Mesenchymal stem cell (in vitro differentiated cells and primary cell): ENCODE measurements at regions not wholly inside any gene's neighbourhood (a gene's known extent, or its start where the extent isn't known, plus 50 kb on each side); places are given as distances from the start of the nearest gene placed in this dataset.

Source experiments
- DNase-seq: peaks from one replicate; pipeline ENCODE4 v3.0.0-alpha.2; 2013
- H2AFZ ChIP-seq: one replicate; pipeline ENCODE4 v1.6.1; 2013; ENCODE audit warnings: low read depth, mild to moderate bottlenecking, control low read depth, inconsistent platforms, low read length, moderate library complexity
- H2AK5ac ChIP-seq: 2 replicates; pipeline ENCODE4 v1.6.1; 2013; ENCODE audit warnings: low read length, moderate library complexity, mild to moderate bottlenecking, inconsistent platforms; ENCODE audit not compliant: severe bottlenecking
- H2BK120ac ChIP-seq: one replicate; pipeline ENCODE4 v1.6.1; 2013; ENCODE audit warnings: low read depth, mild to moderate bottlenecking, inconsistent platforms, low read length, moderate library complexity
- H2BK12ac ChIP-seq, 2 experiments: one replicate each; pipeline ENCODE4 v1.6.1; 2013; ENCODE audit warnings: inconsistent platforms in 2 of 2, low read length in 2 of 2, mild to moderate bottlenecking in 2 of 2, moderate library complexity in 2 of 2, control low read depth in 1 of 2
- H2BK15ac ChIP-seq: one replicate; pipeline ENCODE4 v1.6.1; 2013; ENCODE audit warnings: mild to moderate bottlenecking, low read depth, inconsistent platforms; ENCODE audit not compliant: poor library complexity, severe bottlenecking
- H2BK5ac ChIP-seq: 2 replicates; pipeline ENCODE4 v1.6.1; 2013; ENCODE audit warnings: low read depth, mild to moderate bottlenecking, low read length, control low read depth, inconsistent platforms; ENCODE audit not compliant: poor library complexity, severe bottlenecking
- H3K14ac ChIP-seq, 2 experiments: one replicate each; pipeline ENCODE4 v1.6.1; 2013; ENCODE audit warnings: inconsistent platforms in 2 of 2, low read length in 2 of 2, control low read depth in 1 of 2, mild to moderate bottlenecking in 1 of 2, moderate library complexity in 1 of 2
- H3K18ac ChIP-seq, 2 experiments: one replicate each; pipeline ENCODE4 v1.6.1; 2013; ENCODE audit warnings: inconsistent platforms in 2 of 2, low read length in 2 of 2, control low read depth in 1 of 2, low read depth in 1 of 2, mild to moderate bottlenecking in 1 of 2
- H3K23ac ChIP-seq, 2 experiments: one replicate each; pipeline ENCODE4 v1.6.1; 2013; ENCODE audit warnings: inconsistent platforms in 2 of 2, low read length in 2 of 2, mild to moderate bottlenecking in 2 of 2, moderate library complexity in 2 of 2, control low read depth in 1 of 2
- H3K27ac ChIP-seq: 2 replicates; pipeline ENCODE4 v1.5.1; 2013; ENCODE audit warnings: mild to moderate bottlenecking, moderate library complexity, low read length, control low read depth, inconsistent platforms; ENCODE audit not compliant: poor library complexity, severe bottlenecking
- H3K27me3 ChIP-seq, 2 experiments: 2 replicates each; pipeline versions ENCODE4 v1.6.1 to v1.7.0; 2013; ENCODE audit warnings: low read length in 2 of 2, mild to moderate bottlenecking in 2 of 2, moderate library complexity in 2 of 2, control low read depth in 1 of 2, inconsistent platforms in 1 of 2; ENCODE audit not compliant: control insufficient read depth in 1 of 2, insufficient read depth in 1 of 2
- H3K36me3 ChIP-seq, 2 experiments: 2 replicates each; pipeline versions ENCODE4 v1.6.1 to v1.7.0; 2013; ENCODE audit warnings: low read length in 2 of 2, control low read depth in 1 of 2, inconsistent platforms in 1 of 2, low read depth in 1 of 2, mild to moderate bottlenecking in 1 of 2; ENCODE audit not compliant: insufficient read depth in 2 of 2, control insufficient read depth in 1 of 2
- H3K4ac ChIP-seq, 2 experiments: one replicate each; pipeline ENCODE4 v1.6.1; 2013; ENCODE audit warnings: inconsistent platforms in 2 of 2, low read length in 2 of 2, mild to moderate bottlenecking in 2 of 2, moderate library complexity in 2 of 2, control low read depth in 1 of 2, low read depth in 1 of 2
- H3K4me1 ChIP-seq: 2 replicates; pipeline ENCODE4 v1.6.1; 2013; ENCODE audit warnings: low read depth, low read length, control low read depth; ENCODE audit not compliant: control insufficient read depth, insufficient read depth
- H3K4me2 ChIP-seq: 2 replicates; pipeline ENCODE4 v1.6.1; 2013; ENCODE audit warnings: low read length, mild to moderate bottlenecking, inconsistent platforms; ENCODE audit not compliant: poor library complexity, severe bottlenecking
- H3K4me3 ChIP-seq, 2 experiments: 2 replicates each; pipeline versions ENCODE4 v1.5.1 to v1.7.0; 2013; ENCODE audit warnings: low read length in 2 of 2, mild to moderate bottlenecking in 2 of 2, control low read depth in 1 of 2, low read depth in 1 of 2; ENCODE audit not compliant: insufficient read depth in 1 of 2
- H3K79me1 ChIP-seq: replicated peaks from 2 replicates; pipeline ENCODE4 v1.6.1; 2013; ENCODE audit warnings: mild to moderate bottlenecking, control low read depth, low read length, inconsistent platforms; ENCODE audit not compliant: poor library complexity, severe bottlenecking
- H3K9ac ChIP-seq: 2 replicates; pipeline ENCODE4 v1.7.0; 2013; ENCODE audit warnings: mild to moderate bottlenecking, low read length, moderate library complexity
- H3K9me3 ChIP-seq: 2 replicates; pipeline ENCODE4 v1.7.0; 2013; ENCODE audit warnings: mild to moderate bottlenecking, low read length; ENCODE audit not compliant: control insufficient read depth
- H4K8ac ChIP-seq: one replicate; pipeline ENCODE4 v1.6.1; 2013; ENCODE audit warnings: inconsistent platforms, mild to moderate bottlenecking, low read length, moderate library complexity
- H4K91ac ChIP-seq: one replicate; pipeline ENCODE4 v1.6.1; 2013; ENCODE audit warnings: mild to moderate bottlenecking, low read length, inconsistent platforms
- WGBS: methylation state at CpG from one replicate; pipeline ENCODE4 v1.1.7; 2013; ENCODE audit warnings: mixed read lengths; 5-methylcytosine and 5-hydroxymethylcytosine counted together

GRCh38 chr13:47256618-47257017 is 359.8 kb upstream of the HTR2A start:
- no peak overlapping the region for H3K4ac ChIP-seq
- H3K4me2 ChIP-seq, result no peak overlapping the region
- no peaks in the 10 kb centered on the region for H3K36me3 ChIP-seq
- H3K79me1 ChIP-seq, result no peaks in the 10 kb centered on the region
- H3K14ac ChIP-seq, result peak overlapping the region in 1 of 2 experiments; percentile 33
- H3K18ac ChIP-seq, result no peak overlapping the region
- no peak overlapping the region for H2AK5ac ChIP-seq
- H3K9ac ChIP-seq, result peak overlapping the region; percentile 42
- H3K4me3 ChIP-seq, result no peak overlapping the region
- no peak overlapping the region for H2BK5ac ChIP-seq
- H4K8ac ChIP-seq, result no peak overlapping the region
- peak; percentile 30 for DNase-seq
- H3K27ac ChIP-seq, result no peak overlapping the region
- WGBS, result 13% methylated on average over 1 of the region's 1 CpG
- no peak overlapping the region for H2BK12ac ChIP-seq
- H2AFZ ChIP-seq, result no peak overlapping the region
- no peak overlapping the region for H2BK120ac ChIP-seq
- H3K4me1 ChIP-seq, result no peaks in the 10 kb centered on the region
- no peaks in the 10 kb centered on the region for H3K9me3 ChIP-seq
- no peak overlapping the region for H3K23ac ChIP-seq
- H4K91ac ChIP-seq, result no peak overlapping the region
- H3K27me3 ChIP-seq, result peaks cover 0 to 4% of the 10 kb centered on the region in 2 experiments
- H2BK15ac ChIP-seq, result no peak overlapping the region

DNA sequence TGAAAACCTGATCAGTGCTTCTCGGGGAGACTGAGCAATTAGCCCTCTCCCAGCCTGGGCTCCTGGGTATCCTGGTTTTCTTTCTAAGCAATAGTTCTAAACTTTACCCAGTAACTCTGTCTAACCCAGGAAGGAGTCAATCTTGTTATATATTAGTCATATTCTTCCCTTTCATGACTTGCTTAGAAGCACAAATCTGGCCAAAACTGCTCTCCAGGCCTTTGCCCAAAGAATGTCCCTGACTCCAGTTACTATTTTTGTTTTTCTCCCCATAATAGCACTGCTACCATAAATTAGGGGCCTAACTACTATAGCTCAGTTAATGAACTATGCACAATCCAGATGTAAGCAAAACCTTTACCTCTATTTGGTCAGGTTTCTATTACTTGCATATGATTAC is 355.8 kb upstream of the HTR2A start:
- no peak for DNase-seq
- H3K36me3 ChIP-seq, result no peaks in the 10 kb centered on the region
- 100% methylated on average over 1 of the region's 1 CpG for WGBS

GRCh38 chr13:47251771-47252170 is 354.9 kb upstream of the HTR2A start:
- no peak overlapping the region for H2BK15ac ChIP-seq
- H2AK5ac ChIP-seq, result no peak overlapping the region
- no peaks in the 10 kb centered on the region for H3K9me3 ChIP-seq
- H2AFZ ChIP-seq, result no peak overlapping the region
- no peak overlapping the region for H4K91ac ChIP-seq
- no peak overlapping the region for H3K23ac ChIP-seq
- no peak for DNase-seq
- no peak overlapping the region for H2BK12ac ChIP-seq
- WGBS, result 100% methylated on average over 2 of the region's 4 CpGs
- no peaks in the 10 kb centered on the region for H3K36me3 ChIP-seq
- no peaks in the 10 kb centered on the region for H3K27me3 ChIP-seq
- no peaks in the 10 kb centered on the region for H3K79me1 ChIP-seq
- H3K27ac ChIP-seq, result no peak overlapping the region
- no peak overlapping the region for H3K4ac ChIP-seq
- no peaks in the 10 kb centered on the region for H3K4me1 ChIP-seq
- peak overlapping the region; percentile 54 for H3K9ac ChIP-seq
- H3K4me3 ChIP-seq, result no peak overlapping the region
- no peak overlapping the region for H3K14ac ChIP-seq
- H2BK5ac ChIP-seq, result no peak overlapping the region
- no peak overlapping the region for H2BK120ac ChIP-seq
- H3K4me2 ChIP-seq, result no peak overlapping the region
- H3K18ac ChIP-seq, result no peak overlapping the region
- no peak overlapping the region for H4K8ac ChIP-seq

More for the DNA sequence above, 355.8 kb upstream of the HTR2A start:
- no peaks in the 10 kb centered on the region for H3K79me1 ChIP-seq
- H3K4me1 ChIP-seq, result no peaks in the 10 kb centered on the region
- H2BK15ac ChIP-seq, result no peak overlapping the region
- no peak overlapping the region for H3K14ac ChIP-seq
- peak overlapping the region; percentile 54 for H3K9ac ChIP-seq
- no peaks in the 10 kb centered on the region for H3K27me3 ChIP-seq
- H4K8ac ChIP-seq, result no peak overlapping the region
- no peak overlapping the region for H3K27ac ChIP-seq
- H3K23ac ChIP-seq, result no peak overlapping the region
- H3K4me3 ChIP-seq, result no peak overlapping the region
- no peak overlapping the region for H4K91ac ChIP-seq
- no peak overlapping the region for H2AFZ ChIP-seq
- no peak overlapping the region for H2AK5ac ChIP-seq
- H3K9me3 ChIP-seq, result no peaks in the 10 kb centered on the region
- no peak overlapping the region for H2BK5ac ChIP-seq
- no peak overlapping the region for H2BK120ac ChIP-seq
- H2BK12ac ChIP-seq, result no peak overlapping the region
- H3K18ac ChIP-seq, result no peak overlapping the region
- no peak overlapping the region for H3K4me2 ChIP-seq
- no peak overlapping the region for H3K4ac ChIP-seq

- no peak overlapping the region for H2BK120ac ChIP-seq
- H3K27ac ChIP-seq, result no peak overlapping the region
- no peak overlapping the region for H4K8ac ChIP-seq
- no peak overlapping the region for H2AFZ ChIP-seq
- H3K4me2 ChIP-seq, result no peak overlapping the region
- H3K14ac ChIP-seq, result no peak overlapping the region
- no peak for DNase-seq
- H3K79me1 ChIP-seq, result no peaks in the 10 kb centered on the region
- no peak overlapping the region for H3K18ac ChIP-seq
- no peak overlapping the region for H3K4ac ChIP-seq
- no peak overlapping the region for H2BK15ac ChIP-seq
- H3K4me1 ChIP-seq, result no peaks in the 10 kb centered on the region
- H3K36me3 ChIP-seq, result no peaks in the 10 kb centered on the region
- H3K23ac ChIP-seq, result no peak overlapping the region
- peak overlapping the region in 1 of 2 experiments; percentile 34 for H3K4me3 ChIP-seq
- H2BK12ac ChIP-seq, result no peak overlapping the region
- peak overlapping the region; percentile 69 for H3K9ac ChIP-seq
- H4K91ac ChIP-seq, result no peak overlapping the region
- no peak overlapping the region for H2AK5ac ChIP-seq
- no peaks in the 10 kb centered on the region for H3K27me3 ChIP-seq
- no peak overlapping the region for H2BK5ac ChIP-seq
- WGBS, result 97% methylated on average over 7 of the region's 7 CpGs
- no peaks in the 10 kb centered on the region for H3K9me3 ChIP-seq
Observed at GRCh38 chr13:47250146-47250545, 353.3 kb upstream of the HTR2A start.
